ENCODE measurements at regions not wholly inside any gene's neighbourhood (a gene's known extent, or its start where the extent isn't known, plus 50 kb on each side); places are given as distances from the start of the nearest gene placed in this dataset.

DNA sequence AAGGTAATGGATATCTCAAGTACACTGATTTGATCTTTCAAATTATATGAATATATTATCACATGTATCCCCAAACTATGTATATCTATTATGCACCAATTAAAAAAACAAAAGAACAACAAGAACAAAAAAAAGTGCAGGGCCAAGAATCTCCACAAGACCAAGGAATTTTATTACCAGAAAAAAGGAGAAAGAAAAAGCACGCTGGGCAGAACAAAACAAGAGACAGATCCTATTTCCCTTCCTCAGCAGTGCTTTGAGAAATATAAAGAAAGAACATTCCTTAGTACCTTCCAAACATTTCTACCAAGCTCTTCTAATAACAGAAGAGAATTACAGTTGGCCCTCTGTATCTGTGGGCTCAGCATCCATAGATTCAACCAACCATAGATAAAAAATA, 144.7 kb upstream of the CREB1 start:
- Mint-ChIP-seq H3K36me3 (ENCODE audit: low read depth, unreplicated experiment) (peaks cover 1% of the 10 kb centered on the region), H3K9me3 (ENCODE audit: unreplicated experiment) (peaks cover 3% of the 10 kb centered on the region), H3K27me3 (ENCODE audit: low read depth, unreplicated experiment) (no peaks in the 10 kb centered on the region), H3K4me1 (ENCODE audit: low read depth, unreplicated experiment) (peaks cover 16% of the 10 kb centered on the region), H3K27ac (ENCODE audit: unreplicated experiment) (peak overlapping the region; percentile 51), H3K4me3 (ENCODE audit: unreplicated experiment) (no peak overlapping the region)
- Histone ChIP-seq H3K27me3 (ENCODE audit: insufficient read depth, low read length) (no peaks in the 10 kb centered on the region), H3K79me2 (ENCODE audit: insufficient read depth, low read length) (no peaks in the 10 kb centered on the region), H3K27ac (ENCODE audit: low read depth, low read length) (no peak overlapping the region), H3K36me3 (ENCODE audit: insufficient read depth, low read length) (no peaks in the 10 kb centered on the region), H2AFZ (ENCODE audit: low read depth, low read length) (no peak overlapping the region), H3K9me3 (ENCODE audit: insufficient read depth, low read depth, low read length) (no peaks in the 10 kb centered on the region), H3K4me2 (ENCODE audit: low read length) (no peak overlapping the region), H3K9ac (ENCODE audit: low read length) (no peak overlapping the region), H3K4me1 (ENCODE audit: insufficient read depth, low read length) (peaks cover 3% of the 10 kb centered on the region), H3K4me3 (ENCODE audit: insufficient read depth, low read depth, low read length) (no peak overlapping the region), H4K20me1 (ENCODE audit: insufficient read depth, low read length) (no peaks in the 10 kb centered on the region)
- FAIRE-seq (no peak), DNase-seq (ENCODE audit: low read depth) (no peak)
- TF ChIP-seq, protein P1, sequence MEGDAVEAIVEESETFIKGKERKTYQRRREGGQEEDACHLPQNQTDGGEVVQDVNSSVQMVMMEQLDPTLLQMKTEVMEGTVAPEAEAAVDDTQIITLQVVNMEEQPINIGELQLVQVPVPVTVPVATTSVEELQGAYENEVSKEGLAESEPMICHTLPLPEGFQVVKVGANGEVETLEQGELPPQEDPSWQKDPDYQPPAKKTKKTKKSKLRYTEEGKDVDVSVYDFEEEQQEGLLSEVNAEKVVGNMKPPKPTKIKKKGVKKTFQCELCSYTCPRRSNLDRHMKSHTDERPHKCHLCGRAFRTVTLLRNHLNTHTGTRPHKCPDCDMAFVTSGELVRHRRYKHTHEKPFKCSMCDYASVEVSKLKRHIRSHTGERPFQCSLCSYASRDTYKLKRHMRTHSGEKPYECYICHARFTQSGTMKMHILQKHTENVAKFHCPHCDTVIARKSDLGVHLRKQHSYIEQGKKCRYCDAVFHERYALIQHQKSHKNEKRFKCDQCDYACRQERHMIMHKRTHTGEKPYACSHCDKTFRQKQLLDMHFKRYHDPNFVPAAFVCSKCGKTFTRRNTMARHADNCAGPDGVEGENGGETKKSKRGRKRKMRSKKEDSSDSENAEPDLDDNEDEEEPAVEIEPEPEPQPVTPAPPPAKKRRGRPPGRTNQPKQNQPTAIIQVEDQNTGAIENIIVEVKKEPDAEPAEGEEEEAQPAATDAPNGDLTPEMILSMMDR (IDR thresholded peaks at IDR 0.05; ENCODE audit: insufficient read depth, low read depth, low read length): no peak
- TF ChIP-seq EZH2 (IDR thresholded peaks at IDR 0.05; ENCODE audit: insufficient read depth, low read length): no peak

DNA sequence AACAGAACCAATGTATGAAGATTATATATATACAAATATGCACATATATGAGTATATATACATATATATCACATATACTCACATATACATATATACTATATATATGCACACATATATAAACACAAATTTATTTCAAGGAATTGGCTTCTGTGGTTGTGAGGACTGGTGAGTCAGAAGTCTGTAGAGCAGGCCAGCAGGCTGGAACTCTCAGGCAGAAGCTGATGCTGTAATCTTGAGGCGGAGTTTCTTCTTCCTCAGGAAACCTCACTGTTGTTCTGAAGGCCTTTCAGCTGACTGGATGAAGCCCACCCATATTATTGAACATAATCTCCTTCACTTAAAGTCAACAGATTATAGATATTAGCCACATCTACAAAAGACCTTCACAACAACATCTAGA, 143.9 kb upstream of the CREB1 start:
- H3K36me3 Mint-ChIP-seq (ENCODE audit: low read depth, unreplicated experiment): peaks cover 1% of the 10 kb centered on the region
- peaks cover 16% of the 10 kb centered on the region for H3K4me1 Mint-ChIP-seq (ENCODE audit: low read depth, unreplicated experiment)
- peak; percentile 70 for DNase-seq (ENCODE audit: low read depth)
- Histone ChIP-seq H3K4me2 (ENCODE audit: low read length) (no peak overlapping the region), H3K4me3 (ENCODE audit: insufficient read depth, low read depth, low read length) (no peak overlapping the region), H3K36me3 (ENCODE audit: insufficient read depth, low read length) (no peaks in the 10 kb centered on the region), H3K9ac (ENCODE audit: low read length) (no peak overlapping the region), H3K4me1 (ENCODE audit: insufficient read depth, low read length) (peaks cover 3% of the 10 kb centered on the region), H3K27me3 (ENCODE audit: insufficient read depth, low read length) (no peaks in the 10 kb centered on the region), H3K27ac (ENCODE audit: low read depth, low read length) (peak overlapping the region; percentile 55), H2AFZ (ENCODE audit: low read depth, low read length) (peak overlapping the region; percentile 41), H3K9me3 (ENCODE audit: insufficient read depth, low read depth, low read length) (no peaks in the 10 kb centered on the region), H4K20me1 (ENCODE audit: insufficient read depth, low read length) (no peaks in the 10 kb centered on the region), H3K79me2 (ENCODE audit: insufficient read depth, low read length) (no peaks in the 10 kb centered on the region)
- no peak overlapping the region for H3K4me3 Mint-ChIP-seq (ENCODE audit: unreplicated experiment)
- peak overlapping the region; percentile 97 for H3K27ac Mint-ChIP-seq (ENCODE audit: unreplicated experiment)
- no peak for TF ChIP-seq EZH2 (IDR thresholded peaks at IDR 0.05; ENCODE audit: insufficient read depth, low read length)
- TF ChIP-seq, protein P1 (IDR thresholded peaks at IDR 0.05; ENCODE audit: insufficient read depth, low read depth, low read length): no peak
- peaks cover 1% of the 10 kb centered on the region for H3K9me3 Mint-ChIP-seq (ENCODE audit: unreplicated experiment)
- peak; percentile 84 for FAIRE-seq
- H3K27me3 Mint-ChIP-seq (ENCODE audit: low read depth, unreplicated experiment): no peaks in the 10 kb centered on the region

DNA sequence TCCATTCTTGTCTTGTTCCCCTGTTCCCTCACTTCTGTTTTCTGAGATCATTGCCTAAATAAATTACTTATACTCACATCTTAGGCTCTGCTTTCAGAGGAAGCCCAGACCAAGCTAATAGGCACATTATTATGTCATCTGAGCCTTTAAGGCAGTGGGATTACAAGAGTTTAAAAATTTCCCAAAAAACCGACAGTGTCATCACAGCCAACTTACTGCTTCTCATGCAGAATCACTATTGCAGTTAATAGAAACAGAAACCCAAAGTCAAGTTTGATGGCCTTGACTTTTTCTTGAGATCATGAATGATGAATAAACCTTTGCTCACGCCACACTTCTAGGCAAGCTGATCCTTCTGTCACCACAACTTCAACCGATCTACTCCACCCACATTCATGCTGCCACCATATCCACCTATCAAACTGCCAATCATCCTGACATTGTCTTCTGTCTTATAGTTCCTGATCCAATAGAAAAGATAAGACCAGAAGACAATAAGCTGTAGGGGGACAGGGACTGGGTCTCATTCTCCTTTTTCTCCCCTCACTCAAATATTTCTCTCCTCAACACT, 142.7 kb upstream of the CREB1 start:
- H3K36me3 Mint-ChIP-seq (ENCODE audit: low read depth, unreplicated experiment): no peaks in the 10 kb centered on the region
- Histone ChIP-seq H3K36me3 (ENCODE audit: insufficient read depth, low read length) (no peaks in the 10 kb centered on the region), H2AFZ (ENCODE audit: low read depth, low read length) (no peak overlapping the region), H3K9me3 (ENCODE audit: insufficient read depth, low read depth, low read length) (no peaks in the 10 kb centered on the region), H3K4me2 (ENCODE audit: low read length) (no peak overlapping the region), H3K4me1 (ENCODE audit: insufficient read depth, low read length) (peaks cover 3% of the 10 kb centered on the region), H3K9ac (ENCODE audit: low read length) (no peak overlapping the region), H3K79me2 (ENCODE audit: insufficient read depth, low read length) (no peaks in the 10 kb centered on the region), H4K20me1 (ENCODE audit: insufficient read depth, low read length) (no peaks in the 10 kb centered on the region), H3K27me3 (ENCODE audit: insufficient read depth, low read length) (no peaks in the 10 kb centered on the region), H3K4me3 (ENCODE audit: insufficient read depth, low read depth, low read length) (no peak overlapping the region), H3K27ac (ENCODE audit: low read depth, low read length) (no peak overlapping the region)
- peaks cover 1% of the 10 kb centered on the region for H3K9me3 Mint-ChIP-seq (ENCODE audit: unreplicated experiment)
- H3K4me1 Mint-ChIP-seq (ENCODE audit: low read depth, unreplicated experiment): peaks cover 16% of the 10 kb centered on the region
- no peak overlapping the region for H3K27ac Mint-ChIP-seq (ENCODE audit: unreplicated experiment)
- H3K27me3 Mint-ChIP-seq (ENCODE audit: low read depth, unreplicated experiment): no peaks in the 10 kb centered on the region
- FAIRE-seq (no peak), DNase-seq (ENCODE audit: low read depth) (no peak)
- no peak overlapping the region for H3K4me3 Mint-ChIP-seq (ENCODE audit: unreplicated experiment)
- TF ChIP-seq, protein P1 (IDR thresholded peaks at IDR 0.05; ENCODE audit: insufficient read depth, low read depth, low read length): no peak
- no peak for TF ChIP-seq EZH2 (IDR thresholded peaks at IDR 0.05; ENCODE audit: insufficient read depth, low read length)
